ENCODE measurements at regions not wholly inside any gene's neighbourhood (a gene's known extent, or its start where the extent isn't known, plus 50 kb on each side); places are given as distances from the start of the nearest gene placed in this dataset.

DNA sequence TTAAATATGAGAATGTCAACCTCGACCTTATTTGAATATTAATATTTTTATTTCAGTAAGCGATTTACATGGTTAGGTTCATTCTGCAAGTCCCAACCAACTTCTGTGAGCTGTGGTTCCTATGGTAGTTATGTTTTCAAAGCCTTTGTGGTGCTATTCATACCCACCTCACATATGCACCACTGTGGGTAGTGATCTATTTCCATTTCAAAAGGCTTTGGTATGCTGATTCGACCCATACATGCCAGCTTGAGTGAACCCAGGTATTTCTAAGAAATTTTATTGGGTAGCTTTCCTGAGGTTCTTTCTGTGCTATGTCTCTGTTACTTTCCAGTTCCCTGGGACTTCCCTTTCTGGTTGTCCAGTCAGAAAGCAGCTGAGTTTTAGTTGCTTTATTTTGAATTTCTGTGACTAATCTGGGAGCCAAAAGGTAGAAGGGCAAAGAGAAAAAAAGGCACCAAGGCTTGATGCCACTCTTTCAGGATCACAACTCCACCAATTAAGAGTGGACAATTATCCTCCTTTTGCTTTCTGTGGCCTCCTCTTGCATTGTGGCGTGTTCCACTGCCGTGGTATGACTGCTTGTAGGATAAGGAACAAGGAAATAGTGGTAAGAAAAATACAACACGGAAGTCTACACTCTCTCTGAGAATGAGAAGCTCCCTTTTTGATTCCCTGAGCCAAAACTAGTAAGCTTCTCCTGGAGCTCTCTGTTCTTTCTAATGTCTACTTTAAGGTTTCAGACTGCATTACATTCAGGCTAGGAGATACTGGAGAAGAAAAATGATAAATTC lies 729.1 kb downstream of the NOVA1 start:
- no TSS peak for BruUV-seq (replicated peaks)
- intact Hi-C loops (cut with micrococcal nuclease) (no loop called here), dilution Hi-C loops (cut with MboI; ENCODE audit: extremely low pct_ligation_motif_present, low sequenced_read_pairs) (no loop called here)
- Histone ChIP-seq H3K27ac (ENCODE audit: insufficient read depth, low read depth, low read length) (no peak overlapping the region), H3K4me2 (ENCODE audit: insufficient read depth, low read length) (no peak overlapping the region), H3K4me1 (ENCODE audit: control insufficient read depth, extremely low read depth, insufficient read depth, low read length) (no peaks in the 10 kb centered on the region), H3K27me3 (ENCODE audit: control insufficient read depth in 2 of 2, insufficient read depth in 2 of 2, low read length in 2 of 2) (no peaks in the 10 kb centered on the region), H4K20me1 (replicated peaks; ENCODE audit: control insufficient read depth, extremely low read depth, insufficient read depth, low read length) (no peaks in the 10 kb centered on the region), H3K4me3 (replicated peaks in 1 of 3; ENCODE audit: insufficient read depth in 1 of 3, low read depth in 1 of 3, low read length in 3 of 3) (no peak overlapping the region), H2AFZ (ENCODE audit: low read depth, low read length) (no peak overlapping the region), H3K9ac (replicated peaks; ENCODE audit: extremely low read depth, insufficient read depth, low read length) (no peak overlapping the region), H3K9me3 (replicated peaks; ENCODE audit: control insufficient read depth, insufficient read depth, low read length) (no peaks in the 10 kb centered on the region), H3K9me1 (replicated peaks; ENCODE audit: control insufficient read depth, extremely low read depth, insufficient read depth, low read length) (no peaks in the 10 kb centered on the region), H3K36me3 (ENCODE audit: control insufficient read depth in 2 of 2, extremely low read depth in 1 of 2, insufficient read depth in 2 of 2, low read length in 2 of 2) (no peaks in the 10 kb centered on the region), H3K79me2 (ENCODE audit: control insufficient read depth, insufficient read depth, low read length) (no peaks in the 10 kb centered on the region)
- ChIA-PET POLR2A (no interaction called here), CTCF (no interaction called here)
- DNase-seq (ENCODE audit: low read depth, low spot score) (no peak), FAIRE-seq (no peak)
- TF ChIP-seq GATA2 (IDR thresholded peaks at IDR 0.05; ENCODE audit: insufficient read depth, insufficient read length, low read depth, low read length) (no peak), POLR2A (IDR thresholded peaks at IDR 0.05; ENCODE audit: low read depth, low read length) (no peak), POLR2AphosphoS5 (IDR thresholded peaks at IDR 0.05; ENCODE audit: insufficient read depth, low read depth, low read length) (no peak), JUN (IDR thresholded peaks at IDR 0.05; ENCODE audit: borderline replicate concordance, insufficient read depth, insufficient read length, low read depth) (no peak), MYC (IDR thresholded peaks at IDR 0.05; ENCODE audit: low read depth, low read length) (no peak), FOS (IDR thresholded peaks at IDR 0.05; ENCODE audit: borderline replicate concordance, insufficient read depth, low read length) (no peak)
- TF ChIP-seq, protein P1, sequence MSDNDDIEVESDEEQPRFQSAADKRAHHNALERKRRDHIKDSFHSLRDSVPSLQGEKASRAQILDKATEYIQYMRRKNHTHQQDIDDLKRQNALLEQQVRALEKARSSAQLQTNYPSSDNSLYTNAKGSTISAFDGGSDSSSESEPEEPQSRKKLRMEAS (IDR thresholded peaks at IDR 0.05; ENCODE audit: insufficient read depth, insufficient read length), result no peak
- TF ChIP-seq, protein P2, sequence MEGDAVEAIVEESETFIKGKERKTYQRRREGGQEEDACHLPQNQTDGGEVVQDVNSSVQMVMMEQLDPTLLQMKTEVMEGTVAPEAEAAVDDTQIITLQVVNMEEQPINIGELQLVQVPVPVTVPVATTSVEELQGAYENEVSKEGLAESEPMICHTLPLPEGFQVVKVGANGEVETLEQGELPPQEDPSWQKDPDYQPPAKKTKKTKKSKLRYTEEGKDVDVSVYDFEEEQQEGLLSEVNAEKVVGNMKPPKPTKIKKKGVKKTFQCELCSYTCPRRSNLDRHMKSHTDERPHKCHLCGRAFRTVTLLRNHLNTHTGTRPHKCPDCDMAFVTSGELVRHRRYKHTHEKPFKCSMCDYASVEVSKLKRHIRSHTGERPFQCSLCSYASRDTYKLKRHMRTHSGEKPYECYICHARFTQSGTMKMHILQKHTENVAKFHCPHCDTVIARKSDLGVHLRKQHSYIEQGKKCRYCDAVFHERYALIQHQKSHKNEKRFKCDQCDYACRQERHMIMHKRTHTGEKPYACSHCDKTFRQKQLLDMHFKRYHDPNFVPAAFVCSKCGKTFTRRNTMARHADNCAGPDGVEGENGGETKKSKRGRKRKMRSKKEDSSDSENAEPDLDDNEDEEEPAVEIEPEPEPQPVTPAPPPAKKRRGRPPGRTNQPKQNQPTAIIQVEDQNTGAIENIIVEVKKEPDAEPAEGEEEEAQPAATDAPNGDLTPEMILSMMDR (IDR thresholded peaks at IDR 0.05; ENCODE audit: extremely low read depth in 1 of 2, insufficient read depth in 1 of 2, low read depth in 1 of 2, low read length in 2 of 2), result no peak
